ENCODE measurements at regions not wholly inside any gene's neighbourhood (a gene's known extent, or its start where the extent isn't known, plus 50 kb on each side); places are given as distances from the start of the nearest gene placed in this dataset.

GRCh38 chr15:29422606-29423005, 153.0 kb upstream of the NSMCE3 start:
- Histone ChIP-seq H3K27ac (ENCODE audit: extremely low read depth, low read depth, low read length) (no peak overlapping the region), H3K4me1 (ENCODE audit: control insufficient read depth, insufficient read depth, low read length) (no peaks in the 10 kb centered on the region), H3K36me3 (ENCODE audit: control insufficient read depth in 2 of 2, insufficient read depth in 1 of 2, low read length in 2 of 2) (no peaks in the 10 kb centered on the region), H3K4me3 (ENCODE audit: low read depth, low read length) (no peak overlapping the region), H3K9me3 (ENCODE audit: control insufficient read depth, insufficient read depth, low read depth, low read length) (no peaks in the 10 kb centered on the region)
- TF ChIP-seq ZNF223 (tag by site-specific recombination; IDR thresholded peaks at IDR 0.05) (no peak), PRDM1 (tag by site-specific recombination; IDR thresholded peaks at IDR 0.05) (no peak), PRDM4 (tag by site-specific recombination; IDR thresholded peaks at IDR 0.05) (no peak)
- CTCF ChIA-PET, result no interaction called here
- POLR2A ChIA-PET, result no interaction called here

DNA sequence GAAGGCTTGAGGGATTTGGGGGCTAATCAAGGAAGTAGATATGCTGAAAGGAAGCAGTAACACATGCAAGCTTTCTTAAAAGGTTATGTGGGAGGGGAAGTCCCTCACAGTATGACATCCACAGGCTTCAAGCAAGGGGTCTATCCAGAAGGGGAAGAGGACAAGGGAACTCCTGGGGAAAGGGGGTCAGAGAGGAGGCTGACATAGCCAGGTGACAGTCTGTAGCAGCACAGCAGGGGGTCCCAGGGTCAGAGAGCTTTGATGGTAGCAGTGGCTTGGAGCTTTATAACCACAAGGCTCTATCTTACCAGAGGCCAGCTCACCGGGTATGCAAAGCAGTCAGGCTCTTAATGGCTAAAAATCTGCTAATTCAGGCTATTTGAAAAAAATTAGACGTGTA, 150.6 kb upstream of the NSMCE3 start:
- Histone ChIP-seq H3K4me1 (ENCODE audit: control insufficient read depth, insufficient read depth, low read length) (no peaks in the 10 kb centered on the region), H3K36me3 (ENCODE audit: control insufficient read depth in 2 of 2, insufficient read depth in 1 of 2, low read length in 2 of 2) (no peaks in the 10 kb centered on the region), H3K4me3 (ENCODE audit: low read depth, low read length) (no peak overlapping the region), H3K27ac (ENCODE audit: extremely low read depth, low read depth, low read length) (no peak overlapping the region), H3K9me3 (ENCODE audit: control insufficient read depth, insufficient read depth, low read depth, low read length) (no peaks in the 10 kb centered on the region)
- CTCF ChIA-PET, result interaction anchor here (0.6 kb wide), 1 partner anchor 280 kb away, joined by 3 read pairs; no protein-coding TSS in a partner anchor
- TF ChIP-seq ZSCAN30 (tag by site-specific recombination; IDR thresholded peaks at IDR 0.05) (no peak), WT1 (tag by site-specific recombination; IDR thresholded peaks at IDR 0.05) (no peak), ZNF16 (tag by site-specific recombination; IDR thresholded peaks at IDR 0.05; ENCODE audit: low read depth) (no peak), ZNF23 (tag by site-specific recombination; IDR thresholded peaks at IDR 0.05; ENCODE audit: borderline replicate concordance) (no peak)
- POLR2A ChIA-PET, result no interaction called here

DNA sequence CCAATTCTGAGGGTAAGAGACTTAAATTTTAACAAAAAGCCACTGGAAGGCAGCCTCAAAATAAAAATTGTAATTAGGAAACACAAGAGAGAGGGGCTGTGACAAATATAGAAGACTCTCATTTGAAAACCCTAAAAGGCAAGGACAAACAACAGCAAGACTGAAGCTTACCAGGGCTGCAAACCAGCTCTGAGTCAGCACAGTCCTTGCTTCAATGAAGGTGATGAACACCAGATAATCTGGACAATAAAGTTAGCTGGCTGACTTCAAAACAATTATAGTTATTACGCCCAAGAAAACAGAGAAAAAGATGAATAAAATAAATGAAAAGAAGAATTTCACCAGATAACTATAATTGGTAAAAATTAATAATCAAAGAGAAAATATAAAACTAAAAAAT, 149.3 kb upstream of the NSMCE3 start:
- ChIA-PET POLR2A (no interaction called here), CTCF (interaction anchor here (0.7 kb wide), 1 partner anchor 351 kb away, joined by 3 read pairs; no protein-coding TSS in a partner anchor)
- Histone ChIP-seq H3K36me3 (ENCODE audit: control insufficient read depth in 2 of 2, insufficient read depth in 1 of 2, low read length in 2 of 2) (no peaks in the 10 kb centered on the region), H3K4me1 (ENCODE audit: control insufficient read depth, insufficient read depth, low read length) (no peaks in the 10 kb centered on the region), H3K4me3 (ENCODE audit: low read depth, low read length) (no peak overlapping the region), H3K27ac (ENCODE audit: extremely low read depth, low read depth, low read length) (no peak overlapping the region), H3K9me3 (ENCODE audit: control insufficient read depth, insufficient read depth, low read depth, low read length) (no peaks in the 10 kb centered on the region)
- TF ChIP-seq, protein P1, sequence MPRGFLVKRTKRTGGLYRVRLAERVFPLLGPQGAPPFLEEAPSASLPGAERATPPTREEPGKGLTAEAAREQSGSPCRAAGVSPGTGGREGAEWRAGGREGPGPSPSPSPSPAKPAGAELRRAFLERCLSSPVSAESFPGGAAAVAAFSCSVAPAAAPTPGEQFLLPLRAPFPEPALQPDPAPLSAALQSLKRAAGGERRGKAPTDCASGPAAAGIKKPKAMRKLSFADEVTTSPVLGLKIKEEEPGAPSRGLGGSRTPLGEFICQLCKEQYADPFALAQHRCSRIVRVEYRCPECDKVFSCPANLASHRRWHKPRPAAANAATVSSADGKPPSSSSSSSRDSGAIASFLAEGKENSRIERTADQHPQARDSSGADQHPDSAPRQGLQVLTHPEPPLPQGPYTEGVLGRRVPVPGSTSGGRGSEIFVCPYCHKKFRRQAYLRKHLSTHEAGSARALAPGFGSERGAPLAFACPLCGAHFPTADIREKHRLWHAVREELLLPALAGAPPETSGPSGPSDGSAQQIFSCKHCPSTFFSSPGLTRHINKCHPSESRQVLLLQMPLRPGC (tag by site-specific recombination; IDR thresholded peaks at IDR 0.05), result no peak
- TF ChIP-seq ZNF629 (tag by site-specific recombination; IDR thresholded peaks at IDR 0.05) (no peak), SP2 (tag by site-specific recombination; IDR thresholded peaks at IDR 0.05) (no peak), ZBTB1 (tag by site-specific recombination; IDR thresholded peaks at IDR 0.05) (no peak), ZNF670 (tag by site-specific recombination; IDR thresholded peaks at IDR 0.05; ENCODE audit: low read depth) (no peak), ZFP37 (tag by site-specific recombination; IDR thresholded peaks at IDR 0.05) (no peak), YY1 (tag by site-specific recombination; IDR thresholded peaks at IDR 0.05) (no peak), REPIN1 (tag by site-specific recombination; IDR thresholded peaks at IDR 0.05; ENCODE audit: low read depth) (no peak), SP3 (tag by site-specific recombination; IDR thresholded peaks at IDR 0.05) (no peak), ATF2 (tag by site-specific recombination; IDR thresholded peaks at IDR 0.05; ENCODE audit: low read depth) (no peak), ZNF488 (tag by site-specific recombination; IDR thresholded peaks at IDR 0.05) (no peak), ZNF341 (tag by site-specific recombination; IDR thresholded peaks at IDR 0.05; ENCODE audit: low read depth) (no peak), MZF1 (tag by site-specific recombination; IDR thresholded peaks at IDR 0.05; ENCODE audit: borderline replicate concordance) (no peak), ZNF621 (tag by site-specific recombination; IDR thresholded peaks at IDR 0.05) (no peak), ZNF843 (tag by site-specific recombination; IDR thresholded peaks at IDR 0.05) (no peak), KLF1 (tag by site-specific recombination; IDR thresholded peaks at IDR 0.05) (no peak)
